GM21526 (cell line): ENCODE measurements at regions not wholly inside any gene's neighbourhood (a gene's known extent, or its start where the extent isn't known, plus 50 kb on each side); places are given as distances from the start of the nearest gene placed in this dataset.

Experiments
- ATAC-seq: cut with Tn5 transposase; IDR thresholded peaks from one replicate; pipeline ENCODE4 v1.9.1; 2021; ENCODE audit warnings: moderate library complexity; ENCODE audit not compliant: unreplicated experiment, low FRiP score

DNA sequence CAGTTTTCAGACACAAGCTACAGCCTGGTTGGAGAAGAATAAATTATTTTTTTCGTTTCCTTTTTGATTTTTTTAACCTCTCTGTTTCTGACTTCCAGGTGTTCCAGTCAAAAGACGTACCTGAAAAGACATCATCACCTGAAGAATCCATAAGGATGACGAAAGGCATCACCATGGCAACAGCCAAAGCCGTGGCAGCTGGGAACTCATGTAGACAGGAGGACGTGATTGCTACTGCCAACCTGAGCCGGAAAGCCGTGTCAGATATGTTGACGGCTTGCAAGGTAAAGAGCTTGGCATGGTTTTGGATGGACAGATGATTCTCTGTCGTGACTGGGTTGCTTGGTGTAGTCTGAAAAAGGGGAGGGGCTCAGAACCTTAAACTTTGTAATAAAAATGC lies 237.0 kb upstream of the TPM1 start:
- no peak for ATAC-seq

DNA sequence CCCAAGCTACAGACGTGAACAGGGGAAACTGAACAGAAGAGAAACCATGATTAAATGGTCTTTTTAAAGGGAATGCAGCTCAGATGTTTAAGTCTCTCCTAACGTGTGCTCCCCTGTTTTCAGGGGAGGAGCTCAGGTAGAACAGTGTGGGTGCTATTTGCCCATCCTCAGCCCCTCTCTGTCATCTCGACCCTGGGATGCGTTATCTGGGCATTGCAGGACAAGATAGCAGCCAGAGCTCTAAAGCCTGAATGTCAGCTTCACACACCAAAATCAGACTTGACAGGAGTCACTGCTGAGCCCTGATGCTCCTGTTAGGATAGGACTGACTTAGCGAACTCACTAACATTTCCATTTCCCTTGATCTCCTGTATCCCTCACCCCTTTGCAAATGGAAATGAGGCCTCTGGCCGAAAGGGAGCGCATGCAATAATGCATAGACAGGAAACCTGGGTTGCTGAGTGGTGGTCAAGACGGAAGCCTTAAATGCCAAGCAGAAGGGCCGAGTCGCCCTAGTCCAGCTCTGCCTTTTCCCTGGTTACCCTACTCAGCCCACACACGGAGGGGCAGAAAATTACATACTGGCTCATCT lies 234.9 kb upstream of the TPM1 start:
- no peak for ATAC-seq

DNA sequence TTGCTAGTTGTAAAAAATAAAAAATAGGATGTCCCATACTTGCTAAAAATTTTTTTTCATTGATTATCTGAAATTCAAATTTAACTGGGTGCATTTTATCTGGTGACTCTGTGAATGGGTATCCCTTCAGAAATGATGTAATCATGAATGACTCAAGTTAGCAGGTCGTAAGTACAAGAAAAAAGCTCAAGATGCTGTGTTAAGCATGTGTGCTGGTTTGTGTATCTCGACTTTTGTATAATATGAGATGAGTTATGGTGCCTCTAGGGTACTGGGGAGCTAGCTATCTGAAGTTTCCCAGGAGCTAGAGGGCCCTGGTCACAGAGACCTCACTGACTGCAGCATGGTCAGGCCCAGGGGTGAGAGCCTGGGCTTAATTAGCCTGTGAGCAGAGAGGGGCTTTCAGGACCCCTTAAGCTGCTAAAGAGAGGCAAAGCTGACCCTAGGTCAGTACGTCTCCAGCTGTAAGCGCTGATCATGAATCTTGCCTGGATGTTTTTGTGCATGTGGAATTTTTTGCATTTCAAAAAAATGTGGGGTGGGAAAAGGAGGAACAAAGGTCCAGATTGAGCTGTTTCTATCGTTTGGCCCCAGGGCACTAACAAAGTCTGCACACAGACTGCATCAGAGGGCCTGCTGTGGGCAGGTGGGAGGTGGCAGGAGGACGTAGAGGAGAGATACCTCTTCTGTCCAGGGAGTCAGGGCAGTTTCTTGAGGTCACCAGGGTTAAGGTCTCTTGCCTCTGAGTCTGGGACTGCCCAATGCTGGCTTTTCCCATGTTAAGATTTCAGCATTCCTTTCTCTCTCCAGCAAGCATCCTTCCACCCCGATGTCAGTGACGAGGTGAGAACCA lies 233.2 kb upstream of the TPM1 start:
- ATAC-seq = no peak

DNA sequence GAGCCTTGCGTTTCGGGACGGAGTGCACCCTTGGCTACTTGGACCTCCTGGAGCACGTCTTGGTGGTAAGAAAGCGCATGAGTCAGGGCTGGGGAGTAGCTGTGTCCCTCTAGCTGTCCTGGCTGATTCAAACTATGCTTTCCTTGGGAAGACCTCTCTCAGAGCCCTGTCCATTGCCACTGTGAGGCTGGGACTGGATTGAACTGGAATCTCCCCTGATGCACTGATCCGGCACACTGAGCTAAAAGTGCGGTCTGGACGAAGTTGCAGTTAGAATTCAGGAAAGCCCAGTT lies 232.6 kb upstream of the TPM1 start:
- ATAC-seq = no peak

DNA sequence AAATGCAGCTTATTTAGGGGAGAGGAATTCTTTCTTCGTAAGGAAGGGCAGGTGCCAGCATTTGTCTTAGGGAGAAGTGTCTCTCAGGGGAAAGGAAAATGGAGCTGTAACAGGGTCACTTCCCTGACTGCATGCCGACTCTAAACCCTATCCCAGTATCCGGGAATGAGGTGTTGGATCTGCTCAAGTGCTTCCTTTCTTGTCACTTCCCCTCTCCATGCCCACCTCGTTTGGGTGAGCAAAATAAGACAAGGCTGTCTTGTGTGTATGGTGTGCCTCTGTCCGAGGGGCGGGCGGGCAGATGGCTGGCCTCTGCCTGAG lies 230.1 kb upstream of the TPM1 start:
- no peak for ATAC-seq

DNA sequence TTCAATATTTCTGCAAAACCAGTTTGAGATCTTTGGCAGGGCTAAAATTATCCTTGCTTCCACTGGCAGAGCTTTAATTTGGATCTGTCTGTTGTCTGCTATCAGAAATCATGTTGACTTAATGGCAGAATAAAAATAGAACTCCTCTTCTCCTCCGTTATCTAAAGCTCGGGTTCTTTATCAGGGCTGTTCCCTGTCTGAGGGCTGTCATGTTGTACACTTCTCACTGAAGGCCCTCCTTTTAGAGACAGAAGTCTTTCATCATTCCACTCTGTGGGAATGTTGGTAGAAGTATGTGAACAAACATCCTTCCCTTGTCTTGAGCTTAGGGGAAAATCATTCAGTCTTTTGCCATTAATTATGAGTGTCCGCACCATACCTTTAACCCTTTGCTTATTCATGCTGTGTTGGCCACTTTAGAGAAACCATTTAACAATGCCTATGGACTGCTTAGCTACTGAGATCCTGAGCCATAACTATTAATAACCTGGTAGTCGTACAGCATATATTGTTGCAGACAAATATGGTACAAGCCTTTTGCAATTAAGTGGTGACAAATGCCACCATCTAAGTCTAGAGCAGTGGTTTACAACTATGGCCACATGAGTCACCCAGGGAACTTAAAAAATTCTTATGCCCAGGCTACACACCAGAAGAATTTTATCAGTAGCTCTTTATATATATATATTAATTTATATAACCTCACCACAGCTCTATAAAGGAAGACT lies 226.0 kb upstream of the TPM1 start:
- no peak for ATAC-seq

DNA sequence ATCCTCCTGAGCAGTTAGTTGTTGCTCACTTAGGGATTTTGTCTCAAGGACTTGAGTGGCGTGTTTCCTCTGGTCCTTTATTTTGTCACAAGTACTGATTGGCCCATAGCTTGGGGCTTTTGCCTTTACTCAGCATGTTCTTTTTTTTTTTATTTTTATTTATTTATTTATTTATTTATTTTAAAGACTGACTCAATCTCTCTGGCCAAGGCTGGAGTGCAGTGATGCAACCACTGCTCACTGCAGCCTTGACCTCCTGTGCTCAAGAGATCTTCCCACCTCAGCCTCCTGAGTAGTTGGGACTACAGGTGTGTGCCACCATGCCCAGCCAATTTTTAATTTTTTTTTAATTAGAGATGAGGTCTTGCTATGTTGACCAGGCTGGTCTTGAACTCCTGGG lies 223.9 kb upstream of the TPM1 start:
- no peak for ATAC-seq

DNA sequence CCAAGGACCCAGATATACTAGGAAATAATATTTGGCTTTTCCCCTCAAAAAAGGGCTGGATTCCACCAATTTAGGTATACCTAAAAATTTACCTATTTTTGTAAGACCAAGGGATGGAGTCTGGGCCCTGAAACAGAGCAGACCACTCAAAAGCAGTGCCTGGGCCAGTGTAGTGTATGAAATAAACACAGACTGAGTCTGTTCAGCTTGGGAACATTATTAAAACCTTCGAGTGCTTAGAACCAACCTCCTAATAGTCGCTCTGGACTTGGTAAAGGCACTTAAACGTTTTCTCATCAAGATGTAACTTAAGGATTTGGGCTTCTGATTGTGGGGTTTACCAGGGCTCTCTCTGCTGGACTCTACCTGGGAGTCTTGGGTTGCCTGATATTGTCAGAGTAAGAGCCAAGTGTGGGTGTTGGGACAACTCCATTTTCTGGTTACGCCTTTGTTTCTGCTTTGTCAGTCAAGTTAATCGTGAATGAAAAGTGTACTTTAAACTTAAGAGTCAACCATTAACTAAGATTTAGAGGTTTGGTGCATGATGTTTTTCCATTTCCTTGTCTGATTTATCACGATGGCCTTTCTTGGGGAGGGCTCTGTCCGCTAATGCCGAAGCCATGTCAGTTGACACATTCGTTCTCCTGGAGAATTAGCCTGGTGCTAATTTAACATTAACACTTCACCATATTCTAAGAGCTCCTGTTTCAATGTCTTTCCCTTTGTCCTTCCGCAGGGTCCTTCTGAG lies 221.0 kb upstream of the TPM1 start:
- ATAC-seq = no peak

DNA sequence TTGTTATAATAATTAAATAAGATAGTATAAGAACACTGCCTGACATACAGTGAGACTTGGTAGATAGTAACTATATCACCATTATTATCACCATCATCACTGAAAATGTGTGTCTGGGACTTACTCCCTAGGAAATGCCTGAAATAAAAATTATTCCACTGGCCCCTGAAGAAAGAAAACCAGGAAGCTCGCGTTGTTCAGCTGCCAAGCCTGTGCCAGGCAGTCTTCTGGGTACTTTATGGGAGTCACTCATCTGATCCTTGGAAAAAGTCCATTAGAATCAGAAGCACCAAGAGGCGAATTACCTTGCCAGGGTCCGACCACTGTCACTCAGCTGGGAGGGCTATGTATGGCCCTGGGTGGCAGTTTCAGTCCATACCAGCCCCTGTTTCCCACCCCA lies 220.3 kb upstream of the TPM1 start:
- ATAC-seq = no peak

DNA sequence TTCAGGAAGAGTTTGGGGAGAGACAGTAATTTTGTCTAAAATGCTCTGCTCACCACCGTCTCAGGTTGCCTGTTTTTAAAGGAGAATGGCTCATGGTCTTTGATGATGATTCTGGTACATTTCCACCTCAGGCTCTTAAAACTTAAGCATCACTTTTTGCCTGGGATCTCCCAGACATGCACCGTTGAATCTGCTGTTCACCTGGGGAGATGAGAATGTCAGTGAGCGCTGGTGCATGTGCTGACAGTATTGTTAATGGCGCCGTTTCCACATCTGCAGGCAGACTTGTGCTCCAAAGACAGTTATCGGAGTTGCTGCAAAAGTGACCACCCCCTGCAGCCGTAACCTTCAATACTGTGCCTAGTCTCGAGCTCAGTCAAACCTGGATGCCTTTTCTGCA lies 219.0 kb upstream of the TPM1 start:
- no peak for ATAC-seq

DNA sequence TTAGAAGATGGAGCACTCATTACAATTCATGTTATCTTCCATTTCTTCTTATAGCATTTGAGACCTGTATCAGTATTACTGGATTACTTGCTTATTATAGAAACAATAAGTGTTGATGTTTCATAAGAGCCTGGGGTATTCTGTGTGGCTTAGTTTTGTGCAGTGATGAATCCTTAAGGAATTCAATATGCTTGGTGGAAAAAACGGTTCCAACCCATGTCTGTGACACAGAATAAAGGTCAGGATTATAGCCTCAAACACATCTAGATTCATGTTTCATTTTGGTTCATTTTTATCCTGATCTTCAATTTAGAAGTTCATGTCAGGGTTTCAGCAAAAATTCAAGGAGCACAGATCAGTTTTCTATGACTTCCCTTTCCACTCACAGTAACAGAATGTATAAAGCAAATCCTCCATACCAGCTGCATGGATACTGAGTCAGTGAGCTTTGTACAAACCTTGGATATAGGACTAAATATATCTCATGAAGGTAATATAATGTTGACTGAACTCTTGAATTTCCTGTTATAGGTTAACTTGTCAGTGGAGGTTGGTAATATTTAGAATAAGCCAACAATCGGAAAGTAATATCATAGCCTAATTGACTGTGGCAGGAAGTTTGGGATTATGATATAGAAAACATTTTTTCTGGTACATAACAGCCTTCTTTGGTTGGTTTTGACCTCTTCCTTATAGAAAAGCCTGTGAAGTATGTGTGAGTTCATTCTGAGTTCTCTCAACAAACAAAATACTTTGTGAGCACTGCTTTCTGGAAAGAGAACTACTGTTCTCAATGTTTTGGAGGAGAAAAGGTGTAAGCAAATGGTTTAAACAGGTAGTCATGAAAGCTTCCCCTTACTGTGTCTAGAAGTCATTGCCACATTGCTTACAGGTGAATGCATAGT lies 218.2 kb upstream of the TPM1 start:
- no peak for ATAC-seq

DNA sequence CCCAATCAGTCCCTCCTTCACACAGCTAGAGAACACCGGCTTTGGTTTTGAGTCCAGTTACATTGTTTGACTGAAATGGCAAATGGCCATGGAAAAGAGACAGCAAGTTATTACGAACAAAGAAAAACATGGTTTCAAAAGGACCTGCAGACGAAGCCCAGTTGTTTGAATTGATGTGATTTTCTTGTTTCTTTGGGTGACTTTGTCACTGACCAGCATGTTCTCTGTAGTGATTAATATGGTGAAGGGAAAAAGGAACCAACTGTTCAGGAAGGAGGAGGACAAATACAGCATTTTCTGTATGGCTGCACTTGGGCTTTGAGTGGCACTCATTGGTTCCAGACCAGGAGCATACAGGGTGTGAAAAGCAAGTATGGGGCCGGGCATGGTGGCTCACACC lies 217.4 kb upstream of the TPM1 start:
- no peak for ATAC-seq

DNA sequence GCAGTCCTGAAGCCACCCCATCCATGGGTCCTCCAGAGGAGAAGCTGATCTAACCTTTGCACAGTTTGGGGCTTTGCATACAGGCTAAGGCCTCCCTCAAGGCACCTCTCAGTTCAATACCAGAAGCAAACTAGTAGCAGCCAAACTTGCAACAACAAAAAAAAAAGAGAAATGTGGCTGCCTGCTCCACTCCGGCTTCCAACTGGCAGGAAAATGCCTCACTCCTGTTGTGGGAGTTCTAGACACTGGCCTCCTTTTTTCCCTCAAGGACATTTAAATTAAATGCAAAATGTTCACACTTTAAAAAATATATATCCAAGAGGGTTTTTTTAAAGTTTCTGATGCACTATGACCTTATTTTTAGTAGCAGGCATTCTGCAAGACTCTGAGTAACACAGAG lies 216.0 kb upstream of the TPM1 start:
- ATAC-seq = no peak

DNA sequence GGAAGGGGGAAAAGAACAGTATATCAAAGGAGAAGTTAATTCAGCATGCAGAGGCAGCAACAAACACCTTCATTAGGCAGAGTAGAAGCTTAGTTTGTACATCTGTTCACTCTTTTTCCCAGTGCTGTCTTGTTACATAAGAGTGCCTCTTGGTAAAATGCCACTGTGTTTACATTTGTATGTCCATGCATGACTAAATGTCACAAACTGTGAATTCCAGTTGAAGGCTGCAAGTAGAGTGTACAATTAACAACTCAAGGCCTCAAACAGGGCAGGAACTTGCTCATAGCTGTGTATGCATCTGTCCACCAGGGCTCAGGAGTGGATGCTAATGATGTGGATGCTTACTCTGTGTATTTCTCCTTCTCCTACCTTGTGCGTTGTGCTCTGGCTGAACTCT lies 214.2 kb upstream of the TPM1 start:
- no peak for ATAC-seq

DNA sequence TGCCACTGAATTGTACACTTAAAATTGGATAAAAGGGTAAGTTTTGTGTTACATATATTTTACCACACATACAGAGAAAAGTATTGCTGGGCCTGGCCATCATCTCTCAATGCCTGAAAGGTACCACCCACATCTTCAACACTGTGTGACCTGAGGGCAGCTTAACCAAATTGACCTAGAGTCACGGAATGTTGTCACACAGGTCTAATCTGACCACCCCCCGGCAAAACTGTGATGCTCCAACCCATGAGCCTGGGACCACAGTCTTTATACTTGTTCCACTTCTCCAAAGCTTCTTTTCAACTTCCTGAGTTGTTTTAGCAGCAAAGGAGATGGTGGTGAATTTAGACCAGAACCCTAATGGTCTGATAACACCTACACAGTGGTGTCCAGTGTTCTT lies 210.3 kb upstream of the TPM1 start:
- ATAC-seq = no peak

DNA sequence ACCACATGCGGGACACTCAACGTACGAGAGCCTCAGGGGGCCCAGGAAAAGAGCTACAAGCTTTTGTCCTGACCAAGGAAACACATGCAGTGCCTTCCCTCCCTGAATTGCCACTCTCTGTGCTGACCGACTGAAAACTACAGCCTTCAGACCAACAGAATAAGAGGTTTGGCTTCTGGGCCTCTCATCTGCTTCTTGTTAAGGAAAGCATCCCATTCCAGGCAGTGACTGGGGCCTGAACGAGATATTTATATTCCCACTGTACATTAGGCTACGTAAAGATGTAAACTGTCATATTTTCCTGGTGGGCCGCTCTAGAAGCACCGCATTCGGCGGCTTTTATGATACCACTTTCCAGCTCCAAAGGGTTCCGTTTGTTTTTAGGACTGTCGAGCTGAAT lies 208.9 kb upstream of the TPM1 start:
- no peak for ATAC-seq

DNA sequence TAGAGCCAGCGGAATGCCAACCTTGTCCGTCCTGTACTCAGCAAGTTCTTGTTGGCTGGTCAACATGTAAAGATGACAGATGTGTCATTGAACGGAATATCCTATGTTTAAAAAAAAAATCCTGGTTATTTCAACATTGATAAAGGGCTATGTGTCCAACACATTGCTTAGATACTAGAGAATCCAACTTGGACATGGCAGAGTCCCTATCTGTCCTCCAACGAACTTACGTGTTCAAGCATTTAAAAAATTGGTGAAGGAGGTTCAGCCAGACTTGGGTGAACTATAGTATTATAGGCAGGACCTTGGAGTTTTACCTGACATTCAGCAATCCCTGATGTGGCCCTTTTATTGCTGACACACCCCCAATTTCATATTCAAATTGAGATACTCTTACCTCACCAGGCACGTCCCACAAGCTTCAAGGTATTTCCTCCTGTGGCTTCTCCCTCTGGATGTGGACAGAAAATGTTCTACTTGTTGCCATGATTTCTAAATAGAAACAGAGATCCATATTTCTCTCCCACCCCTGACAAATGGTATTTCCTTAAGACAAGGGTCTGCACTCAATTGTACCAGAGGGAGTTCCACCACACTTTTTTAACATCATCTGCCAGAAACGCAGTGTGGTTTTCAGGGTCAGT lies 207.7 kb upstream of the TPM1 start:
- ATAC-seq = no peak

DNA sequence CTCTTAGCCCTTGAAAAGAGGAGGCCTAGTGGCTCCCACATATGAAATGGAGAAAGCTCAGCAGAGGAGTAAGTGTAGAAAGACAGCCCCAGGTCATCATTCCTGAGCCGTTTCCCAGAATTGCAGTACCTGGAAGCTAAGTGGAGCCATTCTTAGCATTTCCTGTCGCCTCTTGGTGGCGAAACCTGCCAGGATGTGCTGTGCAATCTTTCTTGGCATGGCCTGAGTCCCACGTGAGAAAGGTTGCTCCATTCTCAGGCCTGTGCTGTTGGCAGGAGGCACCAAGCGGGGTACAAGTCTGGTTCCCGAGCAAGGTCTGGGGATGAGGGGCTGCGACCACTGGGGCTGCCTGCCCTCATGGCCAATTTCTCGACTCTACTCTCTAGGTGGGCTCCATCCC lies 207.2 kb upstream of the TPM1 start:
- no peak for ATAC-seq

DNA sequence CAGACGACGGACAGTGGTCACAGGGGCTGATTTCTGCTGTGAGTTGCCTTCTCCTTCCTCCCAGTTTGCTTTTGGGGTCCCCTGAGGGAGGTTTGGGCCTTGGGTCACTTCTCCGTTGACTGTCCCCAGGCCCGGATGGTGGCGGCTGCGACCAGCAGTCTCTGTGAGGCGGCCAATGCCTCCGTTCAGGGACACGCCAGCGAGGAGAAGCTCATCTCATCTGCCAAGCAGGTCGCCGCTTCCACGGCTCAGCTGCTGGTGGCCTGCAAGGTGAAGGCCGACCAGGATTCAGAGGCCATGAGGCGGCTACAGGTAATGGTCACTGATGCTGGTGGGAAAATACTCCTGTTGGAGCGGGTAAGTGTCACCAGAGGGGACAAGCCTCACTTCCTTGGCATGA lies 206.8 kb upstream of the TPM1 start:
- ATAC-seq = no peak
